Activated B cell treated with CpG ODN at 0.5 μM for 24 hours (primary cell): ENCODE measurements at regions not wholly inside any gene's neighbourhood (a gene's known extent, or its start where the extent isn't known, plus 50 kb on each side); places are given as distances from the start of the nearest gene placed in this dataset.
"Not testable (repeated sequence)": the region's sequence is repeated elsewhere in the genome, so short reads cannot be mapped to it uniquely, and the experiment has no call there.

ENCODE experiments used
- ATAC-seq: fragments of 200-7000 bp; cut with Tn5 transposase; one replicate; pipeline ENCODE4 v1.10.0; 2021; ENCODE audit warnings: low read depth, mild to moderate bottlenecking, moderate library complexity
- CTCF ChIA-PET: fragments of 350-600 bp; sonication (Branson Sonifier 250); formaldehyde crosslinking; loops from one replicate; lab custom pipeline; 2021; ENCODE audit warnings: antibody characterized with exemption; lab: Charles Lee
- POLR2A ChIA-PET: fragments of 350-600 bp; sonication (Branson Sonifier 250); formaldehyde crosslinking; loops from one replicate; lab custom pipeline; 2021; ENCODE audit warnings: antibody characterized with exemption; lab: Charles Lee
- DNase-seq: peaks from one replicate; pipeline ENCODE4 v3.0.0; 2022
- H3K27ac Mint-ChIP-seq: one replicate; pipeline ENCODE4 v1.8.0; 2020; ENCODE audit warnings: mixed read lengths
- H3K27me3 Mint-ChIP-seq: one replicate; pipeline ENCODE4 v1.8.0; 2021; ENCODE audit warnings: mixed read lengths
- H3K36me3 Mint-ChIP-seq: one replicate; pipeline ENCODE4 v1.8.0; 2021; ENCODE audit warnings: low read depth, mixed read lengths
- H3K4me1 Mint-ChIP-seq: one replicate; pipeline ENCODE4 v1.8.0; 2021; ENCODE audit warnings: mixed read lengths
- H3K4me3 Mint-ChIP-seq: one replicate; pipeline ENCODE4 v1.8.0; 2020; ENCODE audit warnings: mild to moderate bottlenecking, mixed read lengths
- H3K9me3 Mint-ChIP-seq: one replicate; pipeline ENCODE4 v1.8.0; 2020; ENCODE audit warnings: mixed read lengths
- intact Hi-C: fragments of 100-400 bp; cut with micrococcal nuclease; formaldehyde crosslinking; loops from one replicate; pipeline ENCODE4 v1.15.1; 2024
- TF ChIP-seq, protein P1 (sequence below): fragments of 200-600 bp; IDR thresholded peaks from one replicate; pipeline ENCODE4 v1.8.0; 2022; ENCODE audit warnings: antibody characterized with exemption, mild to moderate bottlenecking

DNA sequence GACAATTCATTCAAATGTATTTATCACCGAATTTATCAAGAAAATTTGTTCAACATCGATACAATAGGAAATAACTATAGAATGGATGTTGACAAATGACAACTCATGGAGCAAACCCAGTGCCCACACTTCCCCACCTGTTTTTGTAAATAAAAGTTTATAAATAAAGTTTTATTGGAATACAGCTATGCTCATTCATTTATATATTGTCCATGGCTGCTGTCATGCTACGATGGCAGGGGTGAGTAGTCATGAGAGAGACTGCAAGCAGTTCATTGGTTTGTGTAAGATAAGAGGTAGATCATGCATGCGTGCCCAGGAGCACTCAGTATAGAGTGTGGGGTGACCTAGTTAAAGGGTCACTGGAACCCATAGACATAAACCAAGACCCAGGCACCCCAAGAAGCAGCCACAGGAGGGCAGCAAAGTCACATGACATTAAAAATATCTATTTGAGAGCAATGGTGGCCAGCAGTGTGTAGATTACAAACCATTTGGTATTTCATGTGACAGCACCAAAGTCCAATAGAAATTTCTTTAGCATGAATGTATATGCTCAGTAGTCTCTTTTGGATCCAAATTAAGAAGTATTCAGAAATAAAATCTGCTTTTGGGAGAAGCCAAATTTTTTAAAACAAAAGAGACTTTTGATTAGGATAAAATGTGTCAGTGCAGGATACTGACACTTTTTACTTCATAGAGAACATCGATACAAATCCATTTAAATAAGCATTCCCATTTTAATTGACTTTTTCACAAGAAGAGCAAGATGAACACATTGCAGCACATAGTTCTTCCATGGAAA lies 794.8 kb downstream of the MCTP2 start:
- Mint-ChIP-seq H3K27ac (no peak overlapping the region), H3K4me1 (no peaks in the 10 kb centered on the region), H3K9me3 (peaks cover 7% of the 10 kb centered on the region), H3K27me3 (no peaks in the 10 kb centered on the region), H3K4me3 (no peak overlapping the region), H3K36me3 (no peaks in the 10 kb centered on the region)
- ChIA-PET CTCF (no interaction called here), POLR2A (no interaction called here)
- intact Hi-C loops = no loop called here
- TF ChIP-seq, protein P1, sequence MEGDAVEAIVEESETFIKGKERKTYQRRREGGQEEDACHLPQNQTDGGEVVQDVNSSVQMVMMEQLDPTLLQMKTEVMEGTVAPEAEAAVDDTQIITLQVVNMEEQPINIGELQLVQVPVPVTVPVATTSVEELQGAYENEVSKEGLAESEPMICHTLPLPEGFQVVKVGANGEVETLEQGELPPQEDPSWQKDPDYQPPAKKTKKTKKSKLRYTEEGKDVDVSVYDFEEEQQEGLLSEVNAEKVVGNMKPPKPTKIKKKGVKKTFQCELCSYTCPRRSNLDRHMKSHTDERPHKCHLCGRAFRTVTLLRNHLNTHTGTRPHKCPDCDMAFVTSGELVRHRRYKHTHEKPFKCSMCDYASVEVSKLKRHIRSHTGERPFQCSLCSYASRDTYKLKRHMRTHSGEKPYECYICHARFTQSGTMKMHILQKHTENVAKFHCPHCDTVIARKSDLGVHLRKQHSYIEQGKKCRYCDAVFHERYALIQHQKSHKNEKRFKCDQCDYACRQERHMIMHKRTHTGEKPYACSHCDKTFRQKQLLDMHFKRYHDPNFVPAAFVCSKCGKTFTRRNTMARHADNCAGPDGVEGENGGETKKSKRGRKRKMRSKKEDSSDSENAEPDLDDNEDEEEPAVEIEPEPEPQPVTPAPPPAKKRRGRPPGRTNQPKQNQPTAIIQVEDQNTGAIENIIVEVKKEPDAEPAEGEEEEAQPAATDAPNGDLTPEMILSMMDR = no peak
- ATAC-seq (no peak), DNase-seq (no peak)

DNA sequence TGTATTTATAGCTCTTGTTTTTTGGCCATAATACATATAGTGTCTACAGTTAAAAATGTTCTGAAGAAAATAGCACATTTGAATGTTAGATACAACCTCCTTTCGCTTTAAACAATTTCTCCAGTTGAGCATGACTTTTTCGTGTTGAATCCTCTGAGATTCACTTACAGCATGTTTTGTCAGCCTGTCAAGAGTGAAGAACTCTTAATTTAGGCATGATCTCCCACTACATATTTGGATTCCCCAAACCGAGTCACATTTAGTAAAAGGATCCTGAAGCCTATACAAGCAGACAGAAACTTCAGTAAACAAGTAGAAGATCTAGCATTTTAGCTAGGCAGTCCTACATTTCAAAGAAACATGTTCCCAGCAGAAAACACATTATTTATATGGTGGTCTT lies 796.6 kb downstream of the MCTP2 start:
- TF ChIP-seq, protein P1 = no peak
- Mint-ChIP-seq H3K36me3 (no peaks in the 10 kb centered on the region), H3K27ac (no peak overlapping the region), H3K4me1 (no peaks in the 10 kb centered on the region), H3K4me3 (no peak overlapping the region), H3K27me3 (no peaks in the 10 kb centered on the region), H3K9me3 (peaks cover 10% of the 10 kb centered on the region)
- ChIA-PET CTCF (no interaction called here), POLR2A (no interaction called here)
- intact Hi-C loops = no loop called here
- DNase-seq = no peak
- no peak for ATAC-seq

DNA sequence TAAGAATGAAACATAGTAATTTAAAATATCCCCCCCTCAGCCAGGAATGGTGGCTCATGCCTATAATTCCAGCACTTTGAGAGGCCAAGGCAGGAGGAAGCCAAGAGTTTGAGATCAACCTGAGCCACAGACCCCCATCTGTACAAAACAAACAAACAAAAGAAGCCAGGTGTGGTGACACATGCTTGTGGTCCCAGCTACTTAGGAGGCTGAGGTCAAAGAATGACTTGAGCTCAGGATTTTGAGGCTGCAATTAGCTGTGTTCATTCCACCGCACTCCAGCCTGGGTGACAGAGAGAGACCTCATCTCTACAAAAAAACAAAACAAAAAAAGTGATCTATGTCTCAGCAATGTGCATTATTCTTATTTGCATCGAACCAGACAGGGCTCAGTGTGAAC lies 800.8 kb downstream of the MCTP2 start:
- no peak overlapping the region for H3K27ac Mint-ChIP-seq
- no peak overlapping the region for H3K4me3 Mint-ChIP-seq
- no peaks in the 10 kb centered on the region for H3K36me3 Mint-ChIP-seq
- ATAC-seq (no peak), DNase-seq (no peak)
- peaks cover 11% of the 10 kb centered on the region for H3K9me3 Mint-ChIP-seq
- CTCF ChIA-PET = no interaction called here
- H3K4me1 Mint-ChIP-seq = no peaks in the 10 kb centered on the region
- H3K27me3 Mint-ChIP-seq = no peaks in the 10 kb centered on the region
- POLR2A ChIA-PET = no interaction called here
- TF ChIP-seq, protein P1 = no peak
- intact Hi-C loops = no loop called here

DNA sequence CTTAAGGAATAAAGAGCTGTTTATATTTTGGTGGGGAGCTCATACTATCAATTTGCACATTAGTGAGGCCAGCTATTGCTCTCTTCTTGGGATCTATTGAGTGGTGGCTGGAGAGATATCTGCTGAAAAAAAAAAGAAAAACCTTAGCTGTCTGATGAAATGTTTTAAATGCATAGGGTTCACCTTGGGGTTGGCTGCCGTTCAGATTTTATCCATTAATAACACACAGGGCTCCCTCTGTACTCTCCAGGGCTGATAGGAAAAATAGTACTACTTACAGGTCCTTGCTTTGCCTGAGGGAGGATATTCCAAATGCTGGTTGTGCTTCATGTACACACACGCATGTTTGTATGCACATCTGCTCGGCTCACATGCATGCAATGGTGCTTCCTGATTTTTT lies 803.7 kb downstream of the MCTP2 start:
- DNase-seq (no peak), ATAC-seq (no peak)
- H3K4me1 Mint-ChIP-seq = no peaks in the 10 kb centered on the region
- no peaks in the 10 kb centered on the region for H3K27me3 Mint-ChIP-seq
- H3K27ac Mint-ChIP-seq = no peak overlapping the region
- POLR2A ChIA-PET = no interaction called here
- intact Hi-C loops = no loop called here
- H3K4me3 Mint-ChIP-seq = no peak overlapping the region
- CTCF ChIA-PET = no interaction called here
- peaks cover 13% of the 10 kb centered on the region for H3K9me3 Mint-ChIP-seq
- TF ChIP-seq, protein P1 = no peak
- H3K36me3 Mint-ChIP-seq = no peaks in the 10 kb centered on the region

DNA sequence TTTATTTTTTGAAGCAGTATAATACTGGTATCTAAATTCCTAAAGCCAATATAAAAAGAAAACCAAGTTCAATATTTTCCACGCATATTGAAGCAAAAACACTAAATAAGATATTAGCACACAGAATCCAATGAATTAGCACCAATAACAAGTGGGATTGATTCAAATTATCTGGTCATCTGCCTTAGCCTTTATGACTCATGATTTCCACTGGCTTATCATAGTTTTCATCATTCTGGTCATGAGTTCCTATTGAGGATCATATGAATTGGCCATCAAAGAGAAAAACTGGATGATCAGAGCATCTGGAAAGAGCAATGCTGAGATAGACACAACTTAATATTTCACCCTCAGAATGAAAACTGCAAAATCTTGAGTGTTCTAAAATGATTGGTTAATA lies 809.9 kb downstream of the MCTP2 start:
- DNase-seq (no peak), ATAC-seq (no peak)
- ChIA-PET POLR2A (no interaction called here), CTCF (no interaction called here)
- Mint-ChIP-seq H3K9me3 (peaks cover 5% of the 10 kb centered on the region), H3K4me3 (no peak overlapping the region), H3K36me3 (no peaks in the 10 kb centered on the region), H3K27me3 (no peaks in the 10 kb centered on the region), H3K4me1 (no peaks in the 10 kb centered on the region), H3K27ac (no peak overlapping the region)
- intact Hi-C loops = no loop called here
- TF ChIP-seq, protein P1 = no peak

DNA sequence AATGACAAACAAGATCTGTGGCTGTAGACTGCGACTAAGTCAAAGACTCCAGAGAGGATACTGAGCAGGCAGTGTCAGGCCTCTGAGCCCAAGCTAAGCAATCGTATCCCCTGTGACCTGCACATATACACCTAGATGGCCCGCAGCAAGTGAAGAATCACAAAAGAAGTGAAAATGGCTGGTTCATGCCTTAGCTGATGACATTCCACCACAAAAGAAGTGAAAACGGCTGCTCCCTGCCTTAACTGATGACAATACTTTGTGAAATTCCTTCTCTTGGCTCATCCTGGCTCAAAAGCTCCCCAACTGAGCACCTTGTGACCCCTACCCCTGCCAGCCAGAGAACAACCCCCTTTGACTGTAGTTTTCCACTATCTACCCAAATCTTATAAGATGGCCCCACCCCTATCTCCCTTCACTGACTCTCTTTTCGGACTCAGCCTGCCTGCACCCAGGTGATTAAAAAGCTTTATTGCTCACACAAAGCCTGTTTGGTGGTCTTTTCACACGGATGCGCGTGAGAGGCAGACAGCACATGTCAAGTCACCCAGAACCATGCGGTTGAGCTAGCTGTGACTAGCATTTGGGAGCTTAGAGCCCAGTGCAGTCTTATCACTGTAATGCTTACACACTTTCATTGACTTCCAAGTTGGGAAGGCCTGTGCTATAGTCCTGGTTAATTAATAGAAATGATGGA lies 812.0 kb downstream of the MCTP2 start:
- H3K27me3 Mint-ChIP-seq, DNase-seq, H3K36me3 Mint-ChIP-seq, H3K4me1 Mint-ChIP-seq, ATAC-seq, H3K4me3 Mint-ChIP-seq, H3K27ac Mint-ChIP-seq, CTCF ChIA-PET, POLR2A ChIA-PET, intact Hi-C loops: not testable (repeated sequence)
- H3K9me3 Mint-ChIP-seq = peaks cover 10% of the 10 kb centered on the region
